Endothelial cell of umbilical vein (primary cell): ENCODE measurements at regions not wholly inside any gene's neighbourhood (a gene's known extent, or its start where the extent isn't known, plus 50 kb on each side); places are given as distances from the start of the nearest gene placed in this dataset.

Experiments
- BruUV-seq: library from RNA; stranded (reverse); fragments of 400-500 nt; replicated peaks from 2 replicates; lab custom pipeline; 2021; lab: Mats Ljungman, UMichigan
- CTCF ChIA-PET: fragments of 300-600, 350-600 bp; sonication (Branson Sonifier 250); formaldehyde crosslinking; loops from one replicate; lab custom pipeline; 2021; ENCODE audit warnings: antibody characterized with exemption, inconsistent platforms; lab: Charles Lee
- POLR2A ChIA-PET: fragments of 300-600, 350-600 bp; sonication (Branson Sonifier 250); formaldehyde crosslinking; loops from one replicate; lab custom pipeline; 2021; ENCODE audit warnings: antibody characterized with exemption, inconsistent platforms; lab: Charles Lee
- DNase-seq: peaks from one replicate; pipeline ENCODE4 v3.0.0-alpha.2; 2011; ENCODE audit warnings: low read depth, low spot score
- FAIRE-seq: peaks from 2 replicates; lab custom pipeline; 2011; peaks lifted over from hg19 to GRCh38; lab: Jason Lieb, UNC
- H2AFZ ChIP-seq: 2 replicates; pipeline ENCODE4 v1.6.0; 2012; ENCODE audit warnings: low read depth, low read length, control low read depth, inconsistent platforms
- H3K27ac ChIP-seq: 2 replicates; pipeline ENCODE4 v1.5.1; 2011; ENCODE audit warnings: low read depth, mild to moderate bottlenecking, control low read depth, low read length, moderate library complexity; ENCODE audit not compliant: insufficient read depth
- H3K27me3 ChIP-seq, 2 experiments: 2 replicates each; pipeline versions ENCODE4 v1.6.0 to v1.6.1; 2011; ENCODE audit warnings: low read length in 2 of 2, mixed read lengths in 1 of 2; ENCODE audit not compliant: control insufficient read depth in 2 of 2, insufficient read depth in 2 of 2
- H3K36me3 ChIP-seq, 2 experiments: 2 replicates in 1 of 2; 3 replicates in 1 of 2; pipeline ENCODE4 v1.5.1; 2011; ENCODE audit warnings: low read length in 2 of 2, mild to moderate bottlenecking in 1 of 2, moderate library complexity in 1 of 2; ENCODE audit not compliant: control insufficient read depth in 2 of 2, insufficient read depth in 2 of 2; ENCODE audit errors: extremely low read depth in 1 of 2
- H3K4me1 ChIP-seq: 3 replicates; pipeline ENCODE4 v1.5.1; 2011; ENCODE audit warnings: mild to moderate bottlenecking, low read length; ENCODE audit not compliant: control insufficient read depth, insufficient read depth; ENCODE audit errors: extremely low read depth
- H3K4me2 ChIP-seq: 2 replicates; pipeline ENCODE4 v1.6.1; 2011; ENCODE audit warnings: low read length, control low read depth, mixed read lengths; ENCODE audit not compliant: insufficient read depth
- H3K4me3 ChIP-seq, 3 experiments: fragments of 200-600 bp in 1 of 3; sonication (generic), shearing (Covaris generic) in 1 of 3; replicated peaks in 1 of 3; 2 replicates each; pipeline ENCODE4 v1.5.1; 2011 to 2016; ENCODE audit warnings: control low read depth in 3 of 3, low read length in 3 of 3, mild to moderate bottlenecking in 2 of 3, inconsistent platforms in 1 of 3, low read depth in 1 of 3, moderate library complexity in 1 of 3; ENCODE audit not compliant: insufficient read depth in 1 of 3
- H3K79me2 ChIP-seq: 2 replicates; pipeline ENCODE4 v1.6.0; 2012; ENCODE audit warnings: low read length, inconsistent platforms; ENCODE audit not compliant: control insufficient read depth, insufficient read depth
- H3K9ac ChIP-seq: replicated peaks from 2 replicates; pipeline ENCODE3; 2011; ENCODE audit warnings: low read length, control low read depth; ENCODE audit not compliant: insufficient read depth; ENCODE audit errors: extremely low read depth
- H3K9me1 ChIP-seq: replicated peaks from 3 replicates; pipeline ENCODE4 v1.6.0; 2011; ENCODE audit warnings: mild to moderate bottlenecking, low read length; ENCODE audit not compliant: control insufficient read depth, insufficient read depth; ENCODE audit errors: extremely low read depth
- H3K9me3 ChIP-seq: replicated peaks from 2 replicates; pipeline ENCODE4 v1.5.1; 2012; ENCODE audit warnings: low read length, inconsistent platforms; ENCODE audit not compliant: control insufficient read depth, insufficient read depth
- H4K20me1 ChIP-seq: replicated peaks from 2 replicates; pipeline ENCODE3; 2011; ENCODE audit warnings: mild to moderate bottlenecking, low read length; ENCODE audit not compliant: control insufficient read depth, insufficient read depth; ENCODE audit errors: extremely low read depth
- CTCF ChIP-seq, 2 donors: IDR thresholded peaks; 1 replicate in 1 of 2; 2 replicates in 1 of 2; pipeline ENCODE4 v1.5.1; 2011; ENCODE audit warnings: low read length in 2 of 2, mild to moderate bottlenecking in 2 of 2, moderate library complexity in 2 of 2, control low read depth in 1 of 2, inconsistent platforms in 1 of 2, low read depth in 1 of 2; ENCODE audit not compliant: insufficient read depth in 1 of 2; ENCODE audit errors: extremely low read depth in 1 of 2
- EZH2 ChIP-seq: IDR thresholded peaks from 2 replicates; pipeline ENCODE4 v1.6.1; 2012; ENCODE audit warnings: borderline replicate concordance, low read depth, mild to moderate bottlenecking, moderate library complexity, low read length, inconsistent platforms; ENCODE audit not compliant: severe bottlenecking
- FOS ChIP-seq: IDR thresholded peaks from 2 replicates; pipeline ENCODE4 v1.6.1; 2011; ENCODE audit warnings: mild to moderate bottlenecking, low read length, moderate library complexity, borderline replicate concordance; ENCODE audit not compliant: insufficient read depth
- GATA2 ChIP-seq: IDR thresholded peaks from 2 replicates; pipeline ENCODE4 v1.7.0; 2011; ENCODE audit warnings: low read depth, mild to moderate bottlenecking, moderate library complexity, mixed read lengths, low read length; ENCODE audit not compliant: insufficient read length, insufficient read depth
- JUN ChIP-seq: IDR thresholded peaks from 2 replicates; pipeline ENCODE4 v1.6.1; 2011; ENCODE audit warnings: borderline replicate concordance, low read depth; ENCODE audit not compliant: insufficient read length, insufficient read depth
- MAX ChIP-seq: IDR thresholded peaks from 2 replicates; pipeline ENCODE4 v1.6.1; 2011; ENCODE audit not compliant: insufficient read depth, insufficient read length
- MYC ChIP-seq: IDR thresholded peaks from one replicate; pipeline ENCODE4 v1.6.1; 2011; ENCODE audit warnings: mild to moderate bottlenecking, low read depth, low read length
- POLR2A ChIP-seq: IDR thresholded peaks from 2 replicates; pipeline ENCODE4 v1.6.1; 2012; ENCODE audit warnings: low read depth, mild to moderate bottlenecking, control low read depth, low read length
- POLR2AphosphoS5 ChIP-seq: IDR thresholded peaks from 2 replicates; pipeline ENCODE4 v1.6.1; 2012; ENCODE audit warnings: low read depth, mild to moderate bottlenecking, control low read depth, low read length, moderate library complexity; ENCODE audit not compliant: insufficient read depth
- dilution Hi-C: fragments of 300-500 bp; cut with MboI; formaldehyde crosslinking; loops from one replicate; pipeline ENCODE4 v1.15.0; 2019; ENCODE audit warnings: low sequenced_read_pairs; ENCODE audit not compliant: extremely low pct_ligation_motif_present
- intact Hi-C: fragments of 100-400 bp; cut with micrococcal nuclease; formaldehyde crosslinking; loops from one replicate; pipeline ENCODE4 v1.10.0; 2022

GRCh38 chr3:126268866-126269265 is 88.3 kb downstream of the KLF15 start:
- intact Hi-C loops = no loop called here
- H3K9ac ChIP-seq = no peak overlapping the region
- DNase-seq (no peak), FAIRE-seq (no peak)
- no peaks in the 10 kb centered on the region for H3K9me1 ChIP-seq
- BruUV-seq = no TSS peak
- H3K4me3 ChIP-seq = no peak overlapping the region
- no peaks in the 10 kb centered on the region for H3K9me3 ChIP-seq
- CTCF ChIA-PET = interaction anchor here (1.0 kb wide), 1 partner anchor 13 kb away, joined by 3 read pairs; no protein-coding TSS in a partner anchor
- no peak overlapping the region for H2AFZ ChIP-seq
- H3K4me1 ChIP-seq = peaks cover 15% of the 10 kb centered on the region
- H4K20me1 ChIP-seq = no peaks in the 10 kb centered on the region
- dilution Hi-C loops = no loop called here
- no peak for TF ChIP-seq GATA2
- no peak for TF ChIP-seq POLR2A
- TF ChIP-seq CTCF (IDR thresholded peaks at IDR 0.05; ENCODE audit: extremely low read depth in 1 of 2, insufficient read depth in 1 of 2, low read depth in 1 of 2, low read length in 2 of 2) = no peak
- TF ChIP-seq JUN = no peak
- no peak for TF ChIP-seq MYC
- no peak for TF ChIP-seq EZH2
- no peak for TF ChIP-seq FOS
- TF ChIP-seq MAX = no peak
- no peak for TF ChIP-seq POLR2AphosphoS5
- no peaks in the 10 kb centered on the region for H3K36me3 ChIP-seq
- no peak overlapping the region for H3K4me2 ChIP-seq
- no peaks in the 10 kb centered on the region for H3K27me3 ChIP-seq
- POLR2A ChIA-PET = interaction anchor here (0.7 kb wide), 1 partner anchor 60 kb away, joined by 3 read pairs; no protein-coding TSS in a partner anchor
- no peak overlapping the region for H3K27ac ChIP-seq
- no peaks in the 10 kb centered on the region for H3K79me2 ChIP-seq
